Midbrain (tissue), 1 donor: ENCODE measurements at regions not wholly inside any gene's neighbourhood (a gene's known extent, or its start where the extent isn't known, plus 50 kb on each side); places are given as distances from the start of the nearest gene placed in this dataset.
A peak's percentile ranks its signal among the peaks of the same experiment; 100 is the strongest.

Source experiments
- DNase-seq: peaks from one replicate; lab custom pipeline; 2025; lab: John Stamatoyannopoulos, UW

DNA sequence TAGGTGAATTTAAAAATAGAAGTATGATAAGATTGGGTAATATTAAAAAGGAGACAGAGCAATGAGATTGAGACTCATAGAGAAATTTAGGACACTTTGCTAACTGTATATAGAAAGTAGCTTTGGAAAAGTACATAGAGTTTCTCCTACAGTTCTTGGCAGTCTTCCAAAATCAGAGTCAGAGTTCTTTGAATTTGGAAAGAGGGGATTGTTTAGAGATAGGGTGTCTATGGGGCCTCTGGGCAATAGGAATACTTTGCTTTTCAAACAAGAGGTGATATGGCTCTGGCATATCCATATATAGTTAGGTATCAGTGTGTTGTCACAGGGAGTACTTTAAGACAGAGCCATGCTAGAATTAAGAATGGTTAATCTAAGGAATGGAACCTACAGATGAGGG, 477.1 kb upstream of the KCNMB2 start:
- no peak for DNase-seq

DNA sequence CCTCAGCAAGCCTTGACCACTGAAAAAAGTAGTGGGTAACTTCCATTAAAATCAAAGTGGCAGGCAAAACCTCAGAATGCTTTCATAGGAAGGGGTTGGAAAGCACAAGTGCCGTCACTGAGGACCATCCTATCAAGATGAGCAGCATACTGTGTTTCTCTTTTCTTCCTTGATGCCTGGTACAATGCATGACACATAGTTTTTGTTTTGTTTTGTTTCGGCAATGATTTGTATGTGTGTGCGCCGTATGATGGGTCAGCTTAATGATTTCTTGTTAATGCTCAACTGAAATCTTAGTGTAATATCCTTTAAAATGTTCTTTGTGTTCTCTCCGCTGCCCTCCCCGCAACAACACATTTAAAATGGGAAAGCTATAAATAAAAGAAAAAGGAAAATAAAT, 476.4 kb upstream of the KCNMB2 start:
- DNase-seq, result no peak

DNA sequence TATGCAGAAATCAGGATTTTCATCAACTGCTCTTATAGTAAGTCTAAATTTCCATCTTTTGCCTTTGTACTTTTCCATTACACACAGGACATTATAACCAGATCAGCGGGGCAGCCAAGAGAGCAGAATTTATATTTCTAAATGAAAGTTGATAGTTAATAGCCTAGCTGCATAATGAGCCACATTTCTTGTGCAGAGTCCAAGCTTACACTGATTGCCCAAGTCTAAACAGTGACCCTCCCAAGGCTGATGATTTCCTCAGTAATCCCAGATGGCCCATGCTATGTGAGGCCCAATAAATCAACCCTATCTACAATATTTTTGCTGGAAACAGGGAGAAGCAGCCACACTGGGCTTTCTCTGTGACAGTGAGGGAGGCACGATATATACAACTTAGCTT, 475.8 kb upstream of the KCNMB2 start:
- DNase-seq, result no peak

DNA sequence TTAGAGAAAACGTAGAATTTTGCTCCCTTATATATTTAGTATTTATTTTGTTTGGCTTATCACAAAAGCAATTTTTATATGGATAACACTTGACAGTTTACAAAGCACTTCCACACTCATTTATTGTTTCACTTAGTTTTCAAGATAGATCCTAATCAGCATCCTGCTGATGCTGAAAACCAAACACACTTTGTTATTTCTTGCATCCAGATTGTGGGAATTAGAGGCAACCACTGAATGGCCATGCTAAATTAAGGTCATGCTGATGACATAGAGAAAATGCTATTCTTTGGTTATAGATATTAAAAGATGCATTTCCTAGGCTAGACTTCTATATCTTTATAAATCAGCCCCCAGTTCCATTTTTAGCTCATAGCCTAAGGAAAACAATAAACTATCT, 474.1 kb upstream of the KCNMB2 start:
- no peak for DNase-seq

DNA sequence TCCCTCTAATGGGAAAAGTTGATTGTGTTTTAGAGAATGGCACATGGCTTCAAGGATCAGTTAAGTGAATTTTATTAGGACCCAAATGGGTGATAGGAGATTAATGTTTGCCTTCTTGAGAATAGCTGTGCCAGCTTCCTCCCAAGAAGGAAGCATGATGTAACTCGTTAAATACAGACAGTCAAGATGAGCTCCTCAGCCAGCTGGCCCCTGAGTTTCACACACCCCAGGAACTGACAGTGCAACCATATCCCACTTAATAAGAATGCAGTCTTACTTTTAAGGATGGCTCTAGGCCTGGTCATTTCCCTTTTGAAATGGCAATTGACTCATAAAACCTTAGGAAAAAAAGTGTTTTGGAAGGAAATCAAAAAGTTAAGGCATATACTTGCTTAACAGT, 472.8 kb upstream of the KCNMB2 start:
- no peak for DNase-seq

DNA sequence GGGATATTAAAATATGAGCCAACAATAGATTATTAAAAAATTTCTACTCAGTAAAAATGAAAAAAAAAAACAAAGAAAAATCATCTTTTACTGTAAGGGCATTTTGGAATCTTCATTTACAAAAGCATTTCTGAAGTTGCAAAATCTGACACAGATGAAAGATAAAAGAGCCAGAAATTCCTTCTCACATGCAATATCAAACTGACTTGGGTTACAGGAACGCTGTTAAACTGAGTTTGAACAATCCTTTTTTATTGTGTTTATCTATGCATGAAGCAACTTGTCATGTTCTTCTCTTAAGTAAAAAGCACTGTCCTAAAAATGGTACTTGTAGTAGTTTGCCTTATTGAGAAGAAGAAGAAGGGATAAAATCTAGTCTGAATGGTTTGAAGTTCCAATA, 468.5 kb upstream of the KCNMB2 start:
- no peak for DNase-seq

DNA sequence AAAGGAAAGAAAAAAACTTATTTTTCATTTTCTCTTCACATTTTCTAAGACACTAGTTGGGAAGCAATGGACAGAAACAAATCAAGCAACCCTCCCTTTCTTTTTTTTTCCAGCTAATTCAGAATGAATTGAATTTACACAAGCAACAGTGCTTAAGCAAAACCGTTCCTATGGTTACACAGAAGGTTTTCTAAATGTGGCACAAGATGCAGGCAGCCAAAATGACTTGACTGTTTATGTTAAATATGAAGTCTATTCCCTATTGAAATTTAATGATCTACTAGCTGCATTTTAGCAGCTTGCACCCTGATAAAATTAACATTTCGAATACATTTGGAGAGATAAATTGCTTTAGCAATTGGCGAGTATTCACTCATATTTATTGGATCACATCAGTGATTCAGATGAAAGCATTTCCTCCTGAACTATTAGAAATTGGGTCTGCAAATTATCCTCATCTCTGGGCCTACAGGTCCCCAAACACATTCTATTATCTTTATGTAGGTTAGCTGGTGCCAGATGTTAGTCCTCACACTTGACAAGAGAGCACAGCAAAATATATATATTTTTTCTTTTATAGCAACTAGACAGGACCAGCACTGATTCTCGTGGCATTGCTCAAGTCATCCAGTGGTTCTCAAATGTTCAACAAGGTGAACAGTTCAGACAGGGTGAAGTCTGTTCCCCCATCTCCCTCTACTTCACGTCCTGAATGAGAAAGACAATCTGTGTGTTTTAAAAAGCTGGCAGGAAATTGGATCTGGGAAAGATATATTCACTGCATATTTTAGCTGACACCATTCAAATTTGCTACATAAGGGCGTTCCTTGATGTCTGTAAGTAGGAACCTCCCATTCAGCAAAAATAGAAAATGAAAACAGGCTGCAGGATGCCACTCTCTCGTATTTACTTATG, 463.6 kb upstream of the KCNMB2 start:
- DNase-seq, result no peak

DNA sequence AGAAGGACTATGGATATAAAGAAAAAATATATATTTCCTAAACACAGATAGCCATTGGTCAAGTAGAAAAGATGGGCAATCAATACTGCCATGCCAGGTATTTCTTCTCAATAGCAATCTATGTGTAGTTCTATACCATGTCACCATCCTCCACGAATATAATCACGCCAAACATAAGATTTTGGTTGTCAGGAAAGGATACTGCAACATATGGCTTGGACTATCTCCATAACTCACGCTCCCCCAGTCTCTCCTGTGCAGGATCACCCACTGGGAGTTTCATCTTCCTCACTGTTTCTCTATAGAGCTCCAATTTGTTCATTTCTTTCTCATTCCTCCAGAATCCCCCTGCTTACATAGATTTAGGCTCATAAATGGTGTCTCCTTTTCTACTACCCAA, 462.9 kb upstream of the KCNMB2 start:
- no peak for DNase-seq

DNA sequence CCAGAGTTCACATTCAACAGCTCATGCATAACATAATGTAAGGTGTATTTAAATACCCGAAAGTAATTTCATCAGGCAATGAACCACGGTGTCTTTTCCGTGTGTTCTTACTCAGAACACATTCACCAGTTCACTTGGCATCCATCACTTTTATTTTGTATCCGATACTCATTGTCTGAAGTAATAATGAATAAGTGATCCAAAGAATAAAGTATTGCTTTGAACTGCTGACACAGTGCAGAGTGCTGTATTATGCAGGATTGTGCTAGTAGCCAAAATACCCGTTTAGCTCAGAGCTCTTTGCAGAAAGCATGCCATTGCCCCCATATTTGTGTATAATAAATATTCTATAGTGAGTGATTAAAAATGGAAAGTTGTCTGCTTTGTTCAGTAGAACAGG, 460.9 kb upstream of the KCNMB2 start:
- DNase-seq, result no peak

DNA sequence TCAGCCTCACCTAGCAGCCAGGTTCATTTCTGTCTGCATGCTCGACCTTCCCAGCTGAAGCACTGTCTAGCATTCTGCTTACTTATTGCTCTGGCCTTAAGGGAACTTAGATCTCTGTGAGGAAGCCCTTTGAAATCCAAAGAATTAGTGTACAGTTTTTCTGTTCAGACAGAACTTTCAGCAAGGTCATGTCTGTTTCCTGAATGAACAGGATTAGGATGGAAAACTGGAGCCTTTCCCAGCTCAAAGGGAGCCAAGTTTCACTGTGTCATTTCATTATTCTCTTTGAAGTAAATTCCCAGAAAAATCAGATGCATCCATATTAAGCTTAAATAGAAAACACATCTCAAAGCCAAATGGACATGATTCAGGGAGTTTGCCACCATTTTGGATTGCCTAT, 457.3 kb upstream of the KCNMB2 start:
- peak; percentile 40 for DNase-seq

DNA sequence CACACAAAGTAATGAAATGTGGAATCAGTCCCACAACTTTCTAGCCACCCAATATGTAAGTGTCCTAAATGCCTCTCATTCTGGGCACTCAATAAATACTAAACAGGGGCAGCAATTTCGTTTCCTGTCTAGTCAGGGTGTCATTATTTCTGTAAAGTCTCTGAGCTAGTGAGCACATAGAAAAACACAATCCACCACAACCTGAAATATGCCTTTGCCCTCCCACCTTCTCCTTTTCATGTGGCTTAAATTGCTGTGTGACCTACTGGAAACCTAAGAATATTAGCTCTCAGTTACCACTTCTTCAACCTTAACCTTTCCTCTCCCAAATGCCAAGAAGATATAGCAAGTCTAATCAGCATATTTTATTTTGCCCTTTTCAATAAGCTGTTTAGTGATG, 456.3 kb upstream of the KCNMB2 start:
- DNase-seq, result no peak

DNA sequence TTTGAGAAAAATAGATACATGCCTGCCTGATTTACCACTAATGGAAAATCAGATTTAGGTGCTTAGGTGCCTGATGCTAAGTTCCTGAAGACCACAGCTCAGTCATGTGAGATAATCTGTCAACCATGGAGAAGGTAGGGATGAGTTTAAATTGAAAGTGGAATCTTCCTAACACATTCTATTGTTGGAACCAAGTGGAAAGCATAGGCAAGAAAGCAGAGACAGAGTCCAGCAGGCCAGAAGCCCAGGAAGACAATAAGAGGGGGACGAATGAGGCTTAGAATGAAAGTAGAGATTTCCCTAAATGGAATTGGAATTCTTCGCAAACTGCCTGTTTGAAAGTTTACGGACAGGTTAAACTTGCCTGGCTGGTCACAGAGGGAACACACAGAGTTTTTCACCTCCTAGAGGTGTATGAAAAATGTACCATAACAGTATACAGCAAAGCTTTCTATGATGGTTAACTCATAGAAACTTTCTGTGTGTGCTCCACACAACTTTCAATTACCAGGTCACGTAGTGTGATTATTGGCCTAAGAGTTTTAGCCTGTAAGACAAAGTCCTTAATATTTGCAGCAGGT, 453.8 kb upstream of the KCNMB2 start:
- no peak for DNase-seq

DNA sequence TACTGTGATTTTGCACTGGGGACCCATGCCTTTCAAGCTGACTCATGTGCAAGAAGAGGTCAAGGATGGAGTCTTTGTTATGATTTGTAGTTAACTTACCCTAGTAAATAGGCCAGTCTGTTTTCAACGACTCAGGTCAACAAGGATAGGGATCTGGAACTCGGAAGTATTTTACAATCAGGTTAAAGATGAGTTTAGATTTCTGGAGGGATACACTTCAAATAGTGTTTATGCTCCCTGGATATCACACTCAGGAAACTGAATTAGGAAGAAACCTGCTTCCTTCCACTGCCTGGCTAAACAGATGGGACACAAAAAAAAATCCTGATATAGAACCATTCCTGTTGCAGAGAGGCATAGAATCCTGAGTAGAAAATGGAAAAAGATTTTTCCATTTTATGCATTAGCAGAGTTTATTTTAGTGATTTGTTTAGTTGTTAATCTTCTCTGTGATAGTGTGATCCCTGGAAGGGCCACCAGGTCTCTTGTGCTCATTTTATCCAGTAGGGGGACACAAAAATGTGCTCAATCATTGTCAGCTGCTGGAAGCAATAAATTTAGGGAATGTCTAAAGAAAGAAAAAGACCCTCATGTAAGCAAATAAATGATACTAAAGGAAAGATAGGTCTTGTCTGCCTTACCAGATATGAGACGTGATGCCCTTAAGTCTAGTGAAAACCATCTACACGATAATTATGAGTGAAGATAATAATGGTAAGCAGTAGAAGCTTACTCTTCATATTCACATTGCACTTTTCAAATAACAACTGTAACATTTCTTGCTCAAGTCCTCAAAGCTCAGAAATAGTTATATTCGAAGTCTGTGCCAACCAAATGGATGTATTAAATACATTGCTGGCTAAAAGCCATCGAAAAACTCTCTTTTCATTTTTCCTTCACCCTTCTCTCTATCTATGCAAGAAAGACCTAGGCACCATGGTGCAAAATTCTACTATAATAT, 452.1 kb upstream of the KCNMB2 start:
- DNase-seq, result peak; percentile 54

DNA sequence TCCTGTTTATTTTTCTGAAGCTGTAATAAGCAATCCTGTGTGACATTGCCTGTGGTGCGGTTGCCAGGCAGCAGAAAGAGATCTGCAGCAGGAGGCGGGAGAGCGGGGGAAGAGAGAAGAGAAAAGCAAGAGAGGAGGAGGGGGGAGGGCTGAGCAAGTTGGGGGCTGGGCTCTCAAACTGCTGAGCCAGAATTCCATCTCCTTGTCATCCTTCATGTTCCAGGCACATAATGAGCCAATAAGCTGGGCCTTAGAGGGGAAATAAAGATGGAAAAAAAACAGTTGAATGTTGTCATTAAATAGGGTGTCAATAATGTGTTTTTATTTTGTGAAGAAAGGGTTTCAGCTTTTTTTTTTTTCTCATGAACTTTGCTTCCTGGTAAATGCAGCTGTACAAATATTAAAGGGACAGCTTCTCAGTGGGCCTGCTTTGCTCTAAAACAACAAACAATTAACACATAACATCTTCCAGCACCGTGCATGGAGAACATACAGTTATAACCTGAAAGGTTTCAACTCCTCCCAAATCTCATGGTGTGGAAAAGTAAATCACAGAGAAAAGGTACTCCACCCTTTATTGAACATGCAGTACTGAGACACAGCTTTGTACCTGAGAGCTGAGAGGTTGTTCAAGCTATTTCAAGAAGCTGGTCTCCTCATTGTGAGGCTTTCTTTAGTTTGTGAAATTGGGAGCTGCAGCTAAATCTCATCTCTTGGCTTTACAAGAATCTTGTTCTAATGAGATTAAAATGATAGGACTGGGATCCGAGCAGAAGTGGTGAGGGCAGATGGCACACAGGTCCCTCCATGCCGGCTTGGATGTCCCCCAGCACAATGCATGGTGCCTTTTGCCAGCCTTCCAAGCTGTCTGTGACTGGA, 451.1 kb upstream of the KCNMB2 start:
- peak; percentile 79 for DNase-seq

DNA sequence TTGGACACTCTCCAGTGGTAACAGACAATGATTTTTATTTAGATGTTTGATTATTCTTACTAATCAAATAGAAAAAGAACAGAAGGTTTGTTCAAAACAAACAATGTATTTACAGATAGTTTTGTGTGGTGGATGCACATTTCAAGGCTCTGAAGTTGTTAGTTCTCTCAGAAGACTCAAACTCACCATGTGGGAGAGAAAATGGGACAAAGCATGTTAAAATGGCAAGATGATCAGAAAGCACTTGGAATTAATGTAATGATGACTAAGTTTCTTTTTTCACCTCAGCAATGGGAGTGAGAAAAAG, 450.5 kb upstream of the KCNMB2 start:
- no peak for DNase-seq

DNA sequence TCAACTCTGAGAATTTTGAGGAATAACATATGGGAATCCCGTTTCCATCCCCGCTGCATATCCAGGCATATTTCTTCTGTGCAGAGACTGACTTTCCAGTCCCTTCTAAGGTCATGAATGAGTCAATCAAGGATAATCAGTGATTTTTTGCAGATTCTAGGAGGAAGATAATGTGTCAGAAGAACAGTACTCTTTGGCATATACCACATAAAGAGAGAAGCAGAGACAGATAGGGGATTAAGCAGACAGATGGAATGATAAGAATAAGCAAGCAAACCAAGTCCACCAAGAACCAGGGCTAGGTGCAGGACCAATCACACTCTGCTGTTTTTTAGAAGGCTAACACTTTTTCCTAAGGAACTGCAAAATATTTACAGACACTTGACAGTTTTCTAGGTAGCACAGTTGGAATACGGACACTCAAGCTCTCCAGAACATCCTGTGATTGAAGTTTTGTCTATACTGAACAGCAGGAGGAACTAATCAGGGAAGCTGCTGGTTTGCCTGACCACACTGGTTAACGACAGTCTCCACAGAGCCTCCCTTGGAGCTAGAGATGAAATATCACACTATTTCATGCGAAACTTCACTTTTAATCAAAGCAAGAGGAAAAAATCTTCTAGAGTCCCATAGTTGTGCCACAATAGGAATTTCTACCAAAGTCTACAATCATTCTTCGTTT, 450.0 kb upstream of the KCNMB2 start:
- no peak for DNase-seq

DNA sequence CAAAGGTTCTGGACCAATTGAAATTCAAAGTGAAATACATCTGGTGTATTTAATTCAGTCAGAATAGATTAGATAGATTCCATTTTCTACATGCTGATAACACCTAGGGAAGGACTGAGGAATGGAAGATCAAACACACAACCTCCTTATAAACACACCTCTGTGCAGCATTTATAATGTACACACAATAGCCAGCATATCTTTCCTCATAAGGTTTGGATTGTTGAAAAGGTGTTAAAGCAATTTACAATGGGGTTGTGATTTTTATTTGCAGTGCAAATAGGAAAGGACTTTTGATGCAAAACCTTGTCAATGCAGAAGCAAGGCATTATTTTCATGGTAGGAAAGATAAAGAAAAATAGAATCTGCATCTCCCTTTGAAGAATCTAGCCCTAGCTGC, 448.9 kb upstream of the KCNMB2 start:
- no peak for DNase-seq

DNA sequence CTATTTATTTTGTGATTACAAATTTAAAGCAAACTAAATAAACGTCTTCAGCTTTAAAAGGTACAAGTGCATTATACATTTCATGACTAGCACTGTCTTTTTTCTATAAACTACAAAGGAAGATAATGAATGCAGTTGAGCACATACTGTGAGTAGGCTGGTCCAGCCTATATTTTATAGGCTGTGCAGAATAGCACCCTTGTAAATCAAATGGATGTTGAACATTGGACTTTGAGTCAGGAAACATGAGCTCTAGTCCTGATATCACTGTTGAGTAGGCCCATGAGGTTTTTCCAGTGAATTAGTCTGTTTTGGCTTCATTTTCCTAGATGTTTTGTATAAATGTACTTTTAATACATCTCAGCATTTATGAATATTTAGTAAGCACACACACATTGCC, 447.3 kb upstream of the KCNMB2 start:
- no peak for DNase-seq

DNA sequence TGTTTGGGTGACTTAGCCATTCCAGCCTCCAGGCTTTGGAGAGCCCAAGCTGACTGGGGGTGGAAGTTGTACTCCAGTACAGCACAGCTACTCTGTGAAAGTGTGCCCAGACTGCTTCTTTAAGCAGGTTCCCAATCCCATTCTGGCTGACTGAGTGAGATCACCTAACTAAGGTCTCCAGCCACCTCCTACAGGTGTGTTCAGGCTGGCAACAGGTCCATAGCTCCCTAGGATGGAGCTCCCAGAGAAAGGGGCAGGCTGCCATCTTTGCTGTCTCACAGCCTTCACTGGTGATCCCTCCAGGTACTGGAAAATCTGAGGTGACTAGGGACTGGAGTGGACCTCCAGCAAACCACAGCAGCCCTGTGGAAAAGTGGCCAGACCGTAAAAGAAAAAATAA, 445.3 kb upstream of the KCNMB2 start:
- no peak for DNase-seq

DNA sequence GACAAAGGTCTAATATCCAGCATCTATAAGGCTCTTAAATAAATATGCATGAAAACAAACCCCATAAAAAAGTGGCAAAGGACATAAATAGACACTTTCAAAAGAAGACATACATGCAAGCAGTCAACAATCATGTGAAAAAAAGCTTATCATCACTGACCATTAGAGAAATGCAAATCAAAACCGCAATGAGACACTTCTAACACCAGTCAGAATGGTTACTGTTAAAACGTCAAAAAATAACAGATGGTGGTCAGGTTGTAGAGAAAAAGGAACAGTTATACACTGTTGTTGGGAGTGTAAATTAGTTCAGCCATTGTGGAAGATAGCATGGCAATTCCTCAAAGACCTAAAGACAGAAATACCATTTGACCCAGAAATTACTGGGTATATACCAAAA, 440.7 kb upstream of the KCNMB2 start:
- DNase-seq, result no peak

DNA sequence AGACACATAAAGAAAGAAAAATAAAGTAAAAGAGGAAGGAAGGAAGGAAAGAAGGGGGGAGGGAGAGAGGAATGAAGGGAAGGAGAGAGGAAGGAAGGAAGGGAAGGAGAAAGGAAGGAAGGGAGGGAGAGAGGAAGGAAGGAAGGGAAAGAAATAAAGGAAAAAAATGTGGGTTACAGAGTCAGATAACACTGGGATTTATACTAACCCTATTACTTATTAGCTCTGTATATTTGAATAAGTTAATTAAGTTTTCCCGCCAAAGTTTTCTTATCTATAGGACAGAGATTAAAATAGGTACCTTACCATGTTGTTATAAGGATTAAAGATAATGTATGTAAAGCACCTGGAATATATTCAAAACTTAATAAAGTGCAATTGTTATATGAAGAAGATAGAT, 439.3 kb upstream of the KCNMB2 start:
- no peak for DNase-seq
